Thyroid gland (tissue), 4 donors: ENCODE measurements at regions not wholly inside any gene's neighbourhood (a gene's known extent, or its start where the extent isn't known, plus 50 kb on each side); places are given as distances from the start of the nearest gene placed in this dataset.

Experiments
- DNase-seq, 2 donors: peaks; one replicate each; pipeline ENCODE4 v3.0.0-alpha.2; 2019
- H3K27ac ChIP-seq, 3 donors: fragments of 200-600 bp; sonication (generic); 1 replicate in 2 of 3; 2 replicates in 1 of 3; pipeline ENCODE4 v1.5.1; 2016 to 2019; ENCODE audit warnings: mild to moderate bottlenecking in 1 of 3, moderate library complexity in 1 of 3
- H3K27me3 ChIP-seq: fragments of 200-600 bp; sonication (generic); one replicate; pipeline ENCODE4 v1.5.1; 2019
- H3K36me3 ChIP-seq, 2 donors: fragments of 200-600 bp; sonication (generic); one replicate each; pipeline ENCODE4 v1.5.1; 2016 to 2019
- H3K4me1 ChIP-seq, 2 donors: fragments of 200-600 bp; sonication (generic); one replicate each; pipeline ENCODE4 v1.5.1; 2017 to 2019
- H3K4me3 ChIP-seq, 3 donors: fragments of 200-600 bp; sonication (generic); replicated peaks in 1 of 3; 1 replicate in 2 of 3; 2 replicates in 1 of 3; pipeline ENCODE4 v1.5.1; 2016; ENCODE audit warnings: mild to moderate bottlenecking in 1 of 3
- H3K9me3 ChIP-seq: fragments of 200-600 bp; sonication (generic); one replicate; pipeline ENCODE4 v1.5.1; 2017
- POLR2A ChIP-seq, 2 donors: fragments of 450-650 bp; IDR thresholded peaks; one replicate each; pipeline ENCODE4 v1.6.1; 2017; ENCODE audit warnings: antibody characterized with exemption in 2 of 2, mild to moderate bottlenecking in 2 of 2, moderate library complexity in 1 of 2
- WGBS, 2 donors: methylation state at CpG; one replicate each; pipeline ENCODE4 v1.1.5; 2017; 5-methylcytosine and 5-hydroxymethylcytosine counted together
- intact Hi-C: fragments of 100-400 bp; cut with DNase I; formaldehyde crosslinking; loops from one replicate; pipeline ENCODE4 v1.15.1; 2023
- TF ChIP-seq, protein P1 (sequence below), 6 experiments: fragments of 200-600 bp in 3 of 6; fragments of 450-650 bp in 3 of 6; sonication (generic) in 3 of 6; IDR thresholded peaks; one replicate each; pipeline ENCODE4 v1.5.1; 2016 to 2019; ENCODE audit warnings: antibody characterized with exemption in 6 of 6, mild to moderate bottlenecking in 2 of 6, inconsistent platforms in 1 of 6, moderate library complexity in 1 of 6

DNA sequence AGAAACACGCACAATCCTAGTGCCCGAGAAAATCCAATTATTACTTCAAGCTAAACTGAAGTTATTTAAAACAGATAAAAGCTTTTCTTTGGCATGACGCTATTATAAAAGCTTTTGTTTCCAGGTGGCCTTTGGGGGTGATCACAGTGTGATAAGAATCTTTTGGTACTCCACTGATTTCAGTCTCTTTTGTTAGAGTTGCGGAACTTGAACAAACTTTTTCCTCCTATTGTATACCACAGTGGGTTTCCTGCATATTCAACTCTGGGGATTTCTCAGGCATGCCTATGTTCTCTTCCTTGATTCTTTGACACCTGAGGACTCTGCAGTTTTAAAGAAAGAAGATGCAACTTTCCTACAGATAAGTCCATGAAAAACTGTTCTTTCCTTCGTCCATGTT lies 99.7 kb upstream of the PITRM1 start:
- Histone ChIP-seq H3K4me1 (no peaks in the 10 kb centered on the region), H3K36me3 (no peaks in the 10 kb centered on the region), H3K4me3 (no peak overlapping the region), H3K27ac (no peak overlapping the region), H3K27me3 (no peaks in the 10 kb centered on the region), H3K9me3 (no peaks in the 10 kb centered on the region)
- TF ChIP-seq POLR2A (IDR thresholded peaks at IDR 0.05): no peak
- TF ChIP-seq, protein P1, sequence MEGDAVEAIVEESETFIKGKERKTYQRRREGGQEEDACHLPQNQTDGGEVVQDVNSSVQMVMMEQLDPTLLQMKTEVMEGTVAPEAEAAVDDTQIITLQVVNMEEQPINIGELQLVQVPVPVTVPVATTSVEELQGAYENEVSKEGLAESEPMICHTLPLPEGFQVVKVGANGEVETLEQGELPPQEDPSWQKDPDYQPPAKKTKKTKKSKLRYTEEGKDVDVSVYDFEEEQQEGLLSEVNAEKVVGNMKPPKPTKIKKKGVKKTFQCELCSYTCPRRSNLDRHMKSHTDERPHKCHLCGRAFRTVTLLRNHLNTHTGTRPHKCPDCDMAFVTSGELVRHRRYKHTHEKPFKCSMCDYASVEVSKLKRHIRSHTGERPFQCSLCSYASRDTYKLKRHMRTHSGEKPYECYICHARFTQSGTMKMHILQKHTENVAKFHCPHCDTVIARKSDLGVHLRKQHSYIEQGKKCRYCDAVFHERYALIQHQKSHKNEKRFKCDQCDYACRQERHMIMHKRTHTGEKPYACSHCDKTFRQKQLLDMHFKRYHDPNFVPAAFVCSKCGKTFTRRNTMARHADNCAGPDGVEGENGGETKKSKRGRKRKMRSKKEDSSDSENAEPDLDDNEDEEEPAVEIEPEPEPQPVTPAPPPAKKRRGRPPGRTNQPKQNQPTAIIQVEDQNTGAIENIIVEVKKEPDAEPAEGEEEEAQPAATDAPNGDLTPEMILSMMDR (IDR thresholded peaks at IDR 0.05): no peak
- intact Hi-C loops: no loop called here
- 77 to 80% methylated on average over 5 of the region's 5 CpGs for WGBS, 2 donors
- DNase-seq: no peak

GRCh38 chr10:3271354-3272115 lies 99.0 kb upstream of the PITRM1 start:
- Histone ChIP-seq H3K4me1 (no peaks in the 10 kb centered on the region), H3K4me3 (no peak overlapping the region), H3K36me3 (no peaks in the 10 kb centered on the region), H3K27ac (no peak overlapping the region), H3K9me3 (no peaks in the 10 kb centered on the region), H3K27me3 (no peaks in the 10 kb centered on the region)
- intact Hi-C loops: no loop called here
- TF ChIP-seq POLR2A (IDR thresholded peaks at IDR 0.05): no peak
- TF ChIP-seq, protein P1 (IDR thresholded peaks at IDR 0.05): no peak
- no peak for DNase-seq
- WGBS, 2 donors: 71 to 80% methylated on average over 14 of the region's 14 CpGs

GRCh38 chr10:3270577-3271316 lies 98.2 kb upstream of the PITRM1 start:
- Histone ChIP-seq H3K4me3 (no peak overlapping the region), H3K27ac (no peak overlapping the region), H3K9me3 (no peaks in the 10 kb centered on the region), H3K27me3 (no peaks in the 10 kb centered on the region), H3K36me3 (no peaks in the 10 kb centered on the region), H3K4me1 (no peaks in the 10 kb centered on the region)
- DNase-seq: no peak
- 91 to 93% methylated on average over 18 of the region's 18 CpGs for WGBS, 2 donors
- intact Hi-C loops: no loop called here
- TF ChIP-seq, protein P1 (IDR thresholded peaks at IDR 0.05): no peak
- TF ChIP-seq POLR2A (IDR thresholded peaks at IDR 0.05): no peak

GRCh38 chr10:3268025-3268424 lies 95.4 kb upstream of the PITRM1 start:
- 87 to 93% methylated on average over 6 of the region's 6 CpGs for WGBS, 2 donors
- Histone ChIP-seq H3K27ac (no peak overlapping the region), H3K36me3 (no peaks in the 10 kb centered on the region), H3K9me3 (no peaks in the 10 kb centered on the region), H3K4me3 (no peak overlapping the region), H3K27me3 (no peaks in the 10 kb centered on the region), H3K4me1 (no peaks in the 10 kb centered on the region)
- intact Hi-C loops: no loop called here
- TF ChIP-seq, protein P1 (IDR thresholded peaks at IDR 0.05): no peak
- no peak for TF ChIP-seq POLR2A (IDR thresholded peaks at IDR 0.05)
- DNase-seq: no peak

DNA sequence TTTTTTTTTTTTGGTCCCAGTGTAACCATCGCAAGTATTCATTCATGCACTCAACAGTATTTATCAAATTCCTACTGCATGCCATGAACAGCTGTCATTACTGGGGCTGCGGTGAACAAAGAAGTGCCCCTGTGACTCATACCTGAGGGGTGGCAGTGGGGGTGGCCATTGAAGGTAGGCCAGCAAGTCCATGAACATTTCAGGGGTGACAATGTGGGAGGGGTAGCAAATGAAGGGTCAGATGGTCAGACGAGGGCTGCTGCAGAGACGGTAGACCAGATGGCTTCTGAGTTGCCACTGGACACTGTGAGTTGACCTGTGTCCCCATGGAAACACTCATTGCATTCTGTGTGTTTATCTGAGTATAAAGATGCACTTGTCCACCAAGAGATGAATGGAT lies 92.5 kb upstream of the PITRM1 start:
- H3K27me3 ChIP-seq: no peaks in the 10 kb centered on the region
- no peak overlapping the region for H3K27ac ChIP-seq
- TF ChIP-seq, protein P1 (IDR thresholded peaks at IDR 0.05): no peak
- TF ChIP-seq POLR2A (IDR thresholded peaks at IDR 0.05): no peak

More for the DNA sequence above, 92.5 kb upstream of the PITRM1 start:
- H3K4me1 ChIP-seq: no peaks in the 10 kb centered on the region
- no peaks in the 10 kb centered on the region for H3K36me3 ChIP-seq
- intact Hi-C loops: no loop called here
- no peak for DNase-seq
- no peak overlapping the region for H3K4me3 ChIP-seq
- H3K9me3 ChIP-seq: no peaks in the 10 kb centered on the region
- WGBS, 2 donors: 79 to 84% methylated on average over 4 of the region's 4 CpGs
